OCI-M1 (cell line): ENCODE measurements at regions not wholly inside any gene's neighbourhood (a gene's known extent, or its start where the extent isn't known, plus 50 kb on each side); places are given as distances from the start of the nearest gene placed in this dataset.

Experiments
- DNase-seq: peaks from one replicate; lab custom pipeline; 2025; lab: John Stamatoyannopoulos, UW

GRCh38 chr14:62144863-62145262 is 382.6 kb downstream of the SNAPC1 start:
- no peak for DNase-seq

- DNase-seq, result no peak
Observed at GRCh38 chr14:62146030-62146429, 383.8 kb downstream of the SNAPC1 start.

- no peak for DNase-seq
Observed at GRCh38 chr14:62156052-62156451, 393.8 kb downstream of the SNAPC1 start.

GRCh38 chr14:62158779-62159178 is 396.6 kb downstream of the SNAPC1 start:
- peak; percentile 39 for DNase-seq

GRCh38 chr14:62159314-62159713 is 397.1 kb downstream of the SNAPC1 start:
- DNase-seq, result no peak

- DNase-seq, result peak; percentile 47
Observed at GRCh38 chr14:62162998-62163589, 400.9 kb downstream of the SNAPC1 start.

- DNase-seq, result no peak
Observed at GRCh38 chr14:62168564-62169155, 406.4 kb downstream of the SNAPC1 start.

GRCh38 chr14:62179367-62180018 is 417.3 kb downstream of the SNAPC1 start:
- peak; percentile 59 for DNase-seq

GRCh38 chr14:62181591-62181990 is 419.4 kb downstream of the SNAPC1 start:
- no peak for DNase-seq

GRCh38 chr14:62185078-62185477 is 422.9 kb downstream of the SNAPC1 start:
- no peak for DNase-seq

- no peak for DNase-seq
Observed at GRCh38 chr14:62187265-62187664, 425.0 kb downstream of the SNAPC1 start.

GRCh38 chr14:62189698-62190097 is 427.5 kb downstream of the SNAPC1 start:
- DNase-seq, result no peak

- no peak for DNase-seq
Observed at GRCh38 chr14:62206456-62206855, 444.2 kb downstream of the SNAPC1 start.

- DNase-seq, result no peak
Observed at GRCh38 chr14:62209287-62209899, 447.2 kb downstream of the SNAPC1 start.

GRCh38 chr14:62213516-62213915 is 451.3 kb downstream of the SNAPC1 start:
- DNase-seq, result no peak

GRCh38 chr14:62216121-62216520 is 453.9 kb downstream of the SNAPC1 start:
- DNase-seq, result no peak

- no peak for DNase-seq
Observed at GRCh38 chr14:62234849-62235248, 472.6 kb downstream of the SNAPC1 start.

GRCh38 chr14:62244221-62244620 is 482.0 kb downstream of the SNAPC1 start:
- DNase-seq, result no peak

- no peak for DNase-seq
Observed at GRCh38 chr14:62247266-62247665, 485.0 kb downstream of the SNAPC1 start.

GRCh38 chr14:62251237-62251636 is 489.0 kb downstream of the SNAPC1 start:
- no peak for DNase-seq

GRCh38 chr14:62253171-62253570 is 491.0 kb downstream of the SNAPC1 start:
- DNase-seq, result no peak

- DNase-seq, result no peak
Observed at GRCh38 chr14:62253911-62254310, 491.7 kb downstream of the SNAPC1 start.

- no peak for DNase-seq
Observed at GRCh38 chr14:62269204-62269603, 507.0 kb downstream of the SNAPC1 start.
